ENCODE measurements at regions not wholly inside any gene's neighbourhood (a gene's known extent, or its start where the extent isn't known, plus 50 kb on each side); places are given as distances from the start of the nearest gene placed in this dataset.
A peak's percentile ranks its signal among the peaks of the same experiment; 100 is the strongest.

- no peak for TF ChIP-seq FOXM1 (IDR thresholded peaks at IDR 0.05; ENCODE audit: low read depth)
- TF ChIP-seq FOXM1 (CRISPR knock-in tag; IDR thresholded peaks at IDR 0.05; ENCODE audit: low read depth) = no peak
- TF ChIP-seq MTA1 (IDR thresholded peaks at IDR 0.05; ENCODE audit: borderline replicate concordance) = no peak
- no peak for TF ChIP-seq E2F1 (CRISPR knock-in tag; IDR thresholded peaks at IDR 0.05)
- peak; percentile 51; a peak in 1 of 4 replicates for TF ChIP-seq MAZ (CRISPR knock-in tag; conservative IDR thresholded peaks at IDR 0.05 in 1 of 2, IDR thresholded peaks at IDR 0.05 in 1 of 2)
- no peak for TF ChIP-seq IRF2 (CRISPR knock-in tag; IDR thresholded peaks at IDR 0.05)
- TF ChIP-seq PTBP1 (IDR thresholded peaks at IDR 0.05; ENCODE audit: low read depth, low read length) = no peak
- no peak for TF ChIP-seq ZNF282 (CRISPR knock-in tag; IDR thresholded peaks at IDR 0.05)
- TF ChIP-seq ZBTB12 (CRISPR knock-in tag; IDR thresholded peaks at IDR 0.05) = no peak
- TF ChIP-seq STAT5B (CRISPR knock-in tag; IDR thresholded peaks at IDR 0.05) = no peak
- no peak for TF ChIP-seq ZNF212 (CRISPR knock-in tag; IDR thresholded peaks at IDR 0.05)
- peak; percentile 48 to 70; a peak in 2 of 4 replicates for TF ChIP-seq TRIM24 (IDR thresholded peaks at IDR 0.05)
- TF ChIP-seq THRAP3 (IDR thresholded peaks at IDR 0.05; ENCODE audit: borderline replicate concordance) = no peak
- TF ChIP-seq ATF7 (IDR thresholded peaks at IDR 0.05) = peak; percentile 89
- peak; percentile 30; the same call in 1 of the 2 replicates for TF ChIP-seq GABPB1 (CRISPR knock-in tag; IDR thresholded peaks at IDR 0.05)
- TF ChIP-seq, protein P1, sequence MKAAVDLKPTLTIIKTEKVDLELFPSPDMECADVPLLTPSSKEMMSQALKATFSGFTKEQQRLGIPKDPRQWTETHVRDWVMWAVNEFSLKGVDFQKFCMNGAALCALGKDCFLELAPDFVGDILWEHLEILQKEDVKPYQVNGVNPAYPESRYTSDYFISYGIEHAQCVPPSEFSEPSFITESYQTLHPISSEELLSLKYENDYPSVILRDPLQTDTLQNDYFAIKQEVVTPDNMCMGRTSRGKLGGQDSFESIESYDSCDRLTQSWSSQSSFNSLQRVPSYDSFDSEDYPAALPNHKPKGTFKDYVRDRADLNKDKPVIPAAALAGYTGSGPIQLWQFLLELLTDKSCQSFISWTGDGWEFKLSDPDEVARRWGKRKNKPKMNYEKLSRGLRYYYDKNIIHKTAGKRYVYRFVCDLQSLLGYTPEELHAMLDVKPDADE (conservative IDR thresholded peaks at IDR 0.05; ENCODE audit: control insufficient read depth, low read depth, low read length) = no peak
- TF ChIP-seq ELF2 (CRISPR knock-in tag; IDR thresholded peaks at IDR 0.05) = no peak
- TF ChIP-seq XRCC3 (IDR thresholded peaks at IDR 0.05) = no peak
- TF ChIP-seq, protein P2, sequence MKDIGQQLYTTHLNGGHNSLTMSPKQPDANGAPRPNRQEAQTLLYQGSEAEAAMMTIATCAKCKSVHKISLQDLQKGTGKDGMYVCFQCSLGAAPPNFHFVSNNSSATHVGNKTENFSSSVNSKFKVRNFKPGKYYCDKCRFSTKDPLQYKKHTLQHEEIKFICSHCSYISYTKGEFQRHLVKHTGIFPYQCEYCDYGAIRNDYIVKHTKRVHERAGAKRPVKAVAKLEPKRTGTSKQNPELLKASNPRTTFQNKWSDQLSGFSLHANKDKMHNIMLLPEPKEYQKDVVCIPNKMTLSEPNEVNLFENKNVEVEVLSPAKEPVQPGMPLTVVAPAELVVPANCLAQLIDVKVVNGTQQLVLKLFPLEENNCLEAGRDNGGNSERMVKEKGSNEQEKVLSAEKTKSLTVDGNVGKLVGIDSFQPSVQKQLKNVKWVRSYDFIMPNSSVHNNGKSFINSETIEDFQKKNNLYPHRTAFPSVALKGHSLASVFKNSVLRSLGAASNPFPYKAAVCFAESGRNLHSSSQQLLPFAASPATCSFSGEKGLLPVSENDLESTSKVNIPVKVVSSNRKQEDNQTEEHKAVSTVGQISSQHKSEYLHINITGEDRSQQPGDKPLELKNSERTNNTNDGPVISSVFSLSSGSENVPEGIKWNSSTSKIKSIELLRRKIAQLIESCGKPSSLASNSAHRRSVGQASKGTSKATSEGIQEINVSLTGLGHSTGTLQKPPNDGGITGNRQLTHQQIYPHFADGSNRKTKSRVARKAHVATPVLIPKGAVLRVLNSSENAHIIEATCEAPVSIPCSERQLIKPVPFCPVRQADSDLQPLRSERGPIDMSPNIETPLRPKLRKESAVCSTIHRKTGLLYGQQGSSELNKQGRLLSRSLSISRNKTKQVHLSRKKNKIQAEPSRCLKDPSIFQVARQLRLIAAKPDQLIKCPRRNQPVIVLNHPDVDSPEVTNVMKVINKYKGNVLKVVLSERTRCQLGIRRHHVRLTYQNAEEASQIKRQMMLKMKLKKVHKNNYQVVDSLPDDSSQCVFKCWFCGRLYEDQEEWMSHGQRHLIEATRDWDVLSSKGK (CRISPR knock-in tag; IDR thresholded peaks at IDR 0.05) = no peak
- no peak for TF ChIP-seq ZNF280A (IDR thresholded peaks at IDR 0.05; ENCODE audit: low read depth, partially characterized antibody)
- TF ChIP-seq CBFA2T3 (IDR thresholded peaks at IDR 0.05) = no peak
- no peak for TF ChIP-seq POU5F1 (IDR thresholded peaks at IDR 0.05; ENCODE audit: borderline replicate concordance, low read depth, low read length, partially characterized antibody)
- no peak for TF ChIP-seq HNRNPH1 (optimal IDR thresholded peaks at IDR 0.05; ENCODE audit: low read depth, low read length)
Measured at GRCh38 chr1:234755449-234755863, 145.5 kb upstream of the IRF2BP2 start (continued).

Data from K562 (cell line).